ENCODE measurements at regions not wholly inside any gene's neighbourhood (a gene's known extent, or its start where the extent isn't known, plus 50 kb on each side); places are given as distances from the start of the nearest gene placed in this dataset.

- DNase-seq (ENCODE audit: low spot score) = no peak
- no peak for TF ChIP-seq CTCF (IDR thresholded peaks at IDR 0.05; ENCODE audit: extremely low read depth, missing control alignments)
Observed at GRCh38 chr6:6771964-6772363, 183.4 kb downstream of the LY86 start.

- no peak for TF ChIP-seq CTCF (IDR thresholded peaks at IDR 0.05; ENCODE audit: extremely low read depth, missing control alignments)
- DNase-seq (ENCODE audit: low spot score) = no peak
Observed at GRCh38 chr6:6772751-6773150, 184.2 kb downstream of the LY86 start.

- TF ChIP-seq CTCF (IDR thresholded peaks at IDR 0.05; ENCODE audit: extremely low read depth, missing control alignments) = no peak
- DNase-seq (ENCODE audit: low spot score) = no peak
Observed at GRCh38 chr6:6775074-6775473, 186.6 kb downstream of the LY86 start.

- TF ChIP-seq CTCF (IDR thresholded peaks at IDR 0.05; ENCODE audit: extremely low read depth, missing control alignments) = no peak
- no peak for DNase-seq (ENCODE audit: low spot score)
Observed at GRCh38 chr6:6780231-6780630, 191.7 kb downstream of the LY86 start.

GRCh38 chr6:6781172-6781872 lies 192.8 kb downstream of the LY86 start:
- DNase-seq (ENCODE audit: low spot score) = no peak
- no peak for TF ChIP-seq CTCF (IDR thresholded peaks at IDR 0.05; ENCODE audit: extremely low read depth, missing control alignments)

GRCh38 chr6:6781873-6782227 lies 193.3 kb downstream of the LY86 start:
- TF ChIP-seq CTCF (IDR thresholded peaks at IDR 0.05; ENCODE audit: extremely low read depth, missing control alignments) = no peak
- DNase-seq (ENCODE audit: low spot score) = no peak

GRCh38 chr6:6783721-6784120 lies 195.2 kb downstream of the LY86 start:
- TF ChIP-seq CTCF (IDR thresholded peaks at IDR 0.05; ENCODE audit: extremely low read depth, missing control alignments) = no peak
- DNase-seq (ENCODE audit: low spot score) = no peak
